ENCODE measurements at regions not wholly inside any gene's neighbourhood (a gene's known extent, or its start where the extent isn't known, plus 50 kb on each side); places are given as distances from the start of the nearest gene placed in this dataset.

DNA sequence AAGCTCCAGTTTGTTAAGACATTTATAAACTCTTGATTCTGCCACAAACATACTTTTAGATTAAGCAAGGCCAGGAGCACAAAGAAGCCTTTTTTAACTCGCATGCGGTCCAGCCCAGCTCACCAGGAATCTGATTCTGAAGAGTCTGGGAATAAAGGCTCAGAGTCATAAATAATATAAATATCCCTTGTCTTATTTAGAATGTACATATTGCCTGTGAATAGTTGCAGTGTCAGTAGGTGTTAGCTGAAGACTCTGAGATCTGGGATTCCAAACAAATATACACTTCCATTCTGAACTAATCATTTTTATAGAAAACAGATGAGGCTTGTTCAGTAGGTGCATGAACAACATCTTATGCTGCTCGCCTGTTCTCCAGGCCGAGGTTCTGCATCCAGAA is 59.1 kb upstream of the ELAC2 start:
- no peak for FAIRE-seq

DNA sequence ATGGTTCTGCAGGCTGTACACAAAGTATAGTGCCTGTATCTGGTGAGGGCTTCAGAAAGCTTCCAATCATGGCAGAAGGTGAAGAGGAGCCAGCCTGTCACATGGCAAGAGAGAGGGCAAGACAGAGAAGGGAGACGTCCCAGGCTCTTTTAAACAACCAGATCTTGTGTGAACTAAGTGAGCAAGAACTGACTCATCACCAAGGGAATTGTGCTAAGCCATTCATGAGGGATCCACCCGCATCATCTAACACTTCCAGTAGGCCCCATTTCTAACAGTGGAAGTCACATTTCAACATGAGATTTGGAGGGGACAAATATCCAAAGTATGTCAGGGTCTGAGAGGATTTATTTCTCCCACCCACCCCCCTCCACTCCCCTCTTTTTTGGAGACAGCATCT is 56.2 kb upstream of the ELAC2 start:
- FAIRE-seq: no peak

DNA sequence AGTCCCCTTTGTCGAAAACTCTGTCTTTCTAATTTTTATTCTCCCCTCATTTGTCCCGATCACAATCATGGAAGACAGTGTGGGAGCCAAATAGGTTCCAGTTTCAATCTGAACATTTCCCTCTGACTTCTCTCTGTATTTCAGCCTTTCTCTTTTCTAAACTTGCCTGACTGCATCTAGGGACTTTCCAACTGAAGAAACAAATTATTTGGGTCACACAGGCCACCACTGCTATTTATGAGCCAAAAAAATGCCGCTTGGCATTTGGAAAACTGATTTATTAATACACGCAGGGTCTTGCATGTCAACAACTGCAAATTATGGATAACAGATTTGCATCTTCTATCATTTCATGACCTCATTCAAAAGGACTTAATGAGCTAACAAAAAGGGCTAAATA is 55.2 kb upstream of the ELAC2 start:
- no peak for FAIRE-seq

DNA sequence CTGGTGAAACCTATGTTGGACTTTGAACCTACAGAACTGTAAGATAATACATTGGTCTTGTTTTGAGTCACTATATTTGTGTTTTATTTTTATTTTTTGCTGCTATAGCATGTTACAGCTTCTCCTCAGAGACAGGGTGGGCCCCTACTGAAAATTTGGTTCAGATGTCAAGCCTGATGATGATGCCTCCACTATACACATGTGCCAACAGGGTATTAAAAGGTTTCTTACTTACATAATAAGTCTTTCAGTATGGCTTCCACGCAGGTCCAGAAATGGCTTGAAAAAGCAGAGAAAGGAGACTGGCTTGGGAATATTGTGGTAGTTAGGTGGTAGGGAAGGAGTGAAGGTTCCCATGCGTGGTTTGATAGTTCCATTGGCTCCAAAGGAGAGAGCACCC is 52.9 kb upstream of the ELAC2 start:
- no peak for FAIRE-seq

DNA sequence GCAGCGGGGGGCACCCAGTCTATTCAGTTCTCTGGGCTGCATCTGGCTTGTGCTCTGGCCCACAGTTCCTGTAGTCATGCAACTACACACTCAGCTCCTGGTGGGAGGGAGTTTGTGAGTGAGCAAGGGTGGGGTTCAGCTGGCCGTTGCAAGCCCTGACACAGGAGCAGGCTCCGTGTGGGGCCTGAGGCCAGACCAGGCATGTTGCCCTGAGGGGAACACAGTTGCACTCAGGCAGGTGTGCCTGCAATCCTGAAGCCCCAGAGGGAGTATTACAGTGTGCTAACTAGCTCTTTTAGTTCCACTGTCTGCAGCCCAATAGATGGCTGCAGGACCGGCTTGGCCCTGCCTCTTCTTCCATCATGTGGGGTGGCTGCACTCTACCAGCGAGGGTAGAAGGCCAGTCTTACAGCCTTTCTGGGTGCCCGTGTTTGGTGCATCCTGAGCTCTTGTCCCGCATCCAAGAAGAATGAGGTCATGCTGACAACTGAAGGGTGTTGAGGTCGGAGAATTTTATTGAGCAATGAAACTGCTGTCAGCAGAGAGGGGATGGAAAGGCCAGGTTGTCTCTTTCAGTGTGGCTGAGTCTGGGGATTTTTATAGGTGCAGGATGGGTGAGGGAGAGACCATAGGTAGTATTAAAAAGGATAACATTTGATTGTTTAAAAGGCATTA is 49.9 kb upstream of the ELAC2 start:
- no peak for FAIRE-seq

Measured in A204.1 (cell line).